Stimulated activated effector memory CD8-positive, alpha-beta T cell treated with anti-CD3 and anti-CD28 coated beads, Interleukin-12 subunit alpha, Interleukin-12 subunit beta, amount 100 ng/mL, for 72 hours (primary cell): ENCODE measurements at regions not wholly inside any gene's neighbourhood (a gene's known extent, or its start where the extent isn't known, plus 50 kb on each side); places are given as distances from the start of the nearest gene placed in this dataset.

ENCODE experiments used
- ATAC-seq: fragments of 150-1000 bp; cut with Tn5 transposase; 2 replicates; pipeline ENCODE4 v1.10.0; 2021
- DNase-seq, 2 donors: peaks; one replicate each; pipeline ENCODE4 v3.0.0; 2021 to 2022; ENCODE audit warnings: low spot score in 2 of 2
- H3K27ac Mint-ChIP-seq: one replicate; pipeline ENCODE4 v1.8.0; 2022; ENCODE audit warnings: mild to moderate bottlenecking, mixed read lengths
- H3K36me3 Mint-ChIP-seq: one replicate; pipeline ENCODE4 v1.8.0; 2022; ENCODE audit warnings: mild to moderate bottlenecking, mixed read lengths
- H3K4me1 Mint-ChIP-seq: one replicate; pipeline ENCODE4 v1.8.0; 2022; ENCODE audit warnings: mixed read lengths
- H3K4me3 Mint-ChIP-seq: one replicate; pipeline ENCODE4 v1.8.0; 2022; ENCODE audit warnings: mild to moderate bottlenecking, mixed read lengths
- H3K9me3 Mint-ChIP-seq: one replicate; pipeline ENCODE4 v1.8.0; 2022; ENCODE audit warnings: mixed read lengths

GRCh38 chr20:11329271-11329670 lies 588.4 kb upstream of the BTBD3 start:
- Mint-ChIP-seq H3K27ac (no peak overlapping the region), H3K4me3 (no peak overlapping the region), H3K36me3 (no peaks in the 10 kb centered on the region), H3K4me1 (no peaks in the 10 kb centered on the region), H3K9me3 (peaks cover 7% of the 10 kb centered on the region)
- DNase-seq: no peak
- ATAC-seq: no peak

- no peak overlapping the region for H3K27ac Mint-ChIP-seq
- peaks cover 7% of the 10 kb centered on the region for H3K9me3 Mint-ChIP-seq
- no peak overlapping the region for H3K4me3 Mint-ChIP-seq
- DNase-seq (no peak), ATAC-seq (no peak)
- no peaks in the 10 kb centered on the region for H3K4me1 Mint-ChIP-seq
- H3K36me3 Mint-ChIP-seq: no peaks in the 10 kb centered on the region
These were observed 586.6 kb upstream of the BTBD3 start for GRCh38 chr20:11331096-11331495.

- Mint-ChIP-seq H3K9me3 (peaks cover 7% of the 10 kb centered on the region), H3K4me1 (no peaks in the 10 kb centered on the region), H3K4me3 (no peak overlapping the region), H3K36me3 (no peaks in the 10 kb centered on the region), H3K27ac (no peak overlapping the region)
- ATAC-seq (no peak), DNase-seq (no peak)
These were observed 585.3 kb upstream of the BTBD3 start for GRCh38 chr20:11332381-11332780.

DNA sequence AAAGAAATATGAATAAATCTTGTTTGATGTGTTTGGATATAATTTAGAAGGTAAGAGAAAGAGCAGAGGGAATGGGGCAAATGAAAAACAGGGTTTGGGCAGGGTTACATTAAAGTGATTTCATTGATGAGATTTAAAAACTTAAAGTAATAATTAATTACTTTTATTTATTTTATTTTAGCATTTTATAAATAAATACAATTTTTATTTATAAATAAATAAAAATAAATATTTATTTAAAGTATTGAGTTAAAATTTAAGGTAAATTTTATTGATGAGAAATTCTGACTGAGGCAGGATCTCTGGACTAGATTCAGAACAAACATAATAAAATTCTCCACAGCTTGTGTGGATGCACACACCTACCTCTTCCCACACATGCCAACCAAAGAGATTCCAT lies 584.1 kb upstream of the BTBD3 start:
- Mint-ChIP-seq H3K4me3 (no peak overlapping the region), H3K27ac (no peak overlapping the region), H3K9me3 (peaks cover 9% of the 10 kb centered on the region), H3K36me3 (no peaks in the 10 kb centered on the region), H3K4me1 (no peaks in the 10 kb centered on the region)
- ATAC-seq (no peak), DNase-seq (no peak)

GRCh38 chr20:11337361-11338130 lies 580.1 kb upstream of the BTBD3 start:
- no peaks in the 10 kb centered on the region for H3K4me1 Mint-ChIP-seq
- no peak for ATAC-seq
- peaks cover 14% of the 10 kb centered on the region for H3K9me3 Mint-ChIP-seq
- no peak overlapping the region for H3K27ac Mint-ChIP-seq
- DNase-seq: no peak
- no peaks in the 10 kb centered on the region for H3K36me3 Mint-ChIP-seq
- no peak overlapping the region for H3K4me3 Mint-ChIP-seq

DNA sequence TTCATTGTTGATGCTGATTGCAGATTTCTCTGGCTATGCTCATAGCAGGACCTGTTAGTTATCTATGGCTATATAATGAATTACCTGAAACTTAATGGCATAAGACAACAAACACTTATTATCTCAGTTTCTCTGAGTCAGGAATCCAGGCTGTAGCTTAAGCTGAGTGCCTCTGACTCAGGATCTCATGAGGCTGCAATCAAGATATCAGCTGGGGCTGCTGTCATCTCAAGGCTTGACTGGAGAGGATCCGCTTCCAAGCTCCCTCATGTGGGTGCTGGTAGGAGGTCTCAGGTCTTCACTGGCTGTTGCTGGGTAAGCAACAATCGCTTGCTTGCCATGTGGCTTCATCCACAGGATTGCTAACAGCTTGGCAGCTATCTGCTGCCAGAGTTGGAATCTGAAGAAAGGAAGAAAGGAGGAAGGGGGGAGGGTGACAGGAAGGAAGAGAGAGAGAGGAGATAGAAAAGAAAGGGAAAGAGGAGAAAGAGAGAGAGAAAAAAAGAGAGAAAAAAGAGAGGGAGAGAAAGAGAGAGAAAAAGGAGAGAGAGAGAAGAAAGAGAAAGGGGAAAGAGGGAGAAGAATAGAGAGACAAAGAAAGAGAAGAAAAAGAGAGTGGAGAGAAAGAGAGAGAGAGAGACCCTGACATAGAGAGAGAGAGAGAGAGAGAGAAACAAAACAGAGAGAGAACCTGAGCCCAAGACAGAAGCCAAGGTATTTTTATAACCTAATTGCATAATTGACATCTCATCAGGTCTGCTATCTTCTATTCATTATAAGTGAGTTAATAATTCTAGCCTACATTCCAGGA lies 579.0 kb upstream of the BTBD3 start:
- H3K9me3 Mint-ChIP-seq: peaks cover 16% of the 10 kb centered on the region
- no peak for ATAC-seq
- H3K4me1 Mint-ChIP-seq: no peaks in the 10 kb centered on the region
- no peaks in the 10 kb centered on the region for H3K36me3 Mint-ChIP-seq
- no peak for DNase-seq
- H3K27ac Mint-ChIP-seq: no peak overlapping the region
- H3K4me3 Mint-ChIP-seq: no peak overlapping the region

DNA sequence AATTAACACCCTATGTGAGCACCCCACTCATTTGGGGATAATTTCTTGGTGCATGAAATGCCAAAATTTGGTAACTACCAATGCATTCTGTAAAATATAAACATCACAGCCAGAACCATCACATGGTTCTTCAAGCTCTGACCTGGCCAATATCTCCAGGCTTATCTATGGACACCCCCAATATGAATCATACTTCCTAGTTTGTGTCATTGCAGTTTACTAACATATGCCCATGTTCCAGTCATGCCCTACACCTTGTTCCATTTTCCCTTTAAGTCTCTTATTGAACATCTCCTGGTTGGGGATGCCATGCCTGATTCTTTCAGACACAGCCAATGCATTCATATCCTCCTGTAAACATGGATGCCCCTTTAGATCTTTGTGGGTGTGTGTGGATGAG lies 572.8 kb upstream of the BTBD3 start:
- no peak overlapping the region for H3K4me3 Mint-ChIP-seq
- H3K27ac Mint-ChIP-seq: no peak overlapping the region
- ATAC-seq: no peak
- peaks cover 12% of the 10 kb centered on the region for H3K9me3 Mint-ChIP-seq
- H3K4me1 Mint-ChIP-seq: no peaks in the 10 kb centered on the region
- no peak for DNase-seq
- no peaks in the 10 kb centered on the region for H3K36me3 Mint-ChIP-seq

DNA sequence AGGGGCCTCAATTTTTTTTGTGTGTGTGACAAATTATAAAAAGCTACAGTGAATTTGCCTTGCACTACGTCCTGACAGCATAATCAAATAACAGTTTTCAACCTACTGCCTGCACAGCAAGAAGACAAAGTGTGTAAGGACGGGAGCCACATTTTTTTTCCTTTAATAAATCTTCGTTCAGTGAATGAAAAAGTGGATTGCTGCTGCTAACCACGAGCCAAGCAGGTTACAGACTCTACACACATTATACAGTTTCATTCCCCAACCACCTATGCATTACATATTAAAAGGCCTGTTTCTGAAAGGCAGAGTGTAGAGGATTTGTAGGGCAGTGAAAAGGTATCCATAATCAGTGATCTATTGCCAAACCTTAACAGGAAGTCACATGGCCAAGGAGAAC lies 570.0 kb upstream of the BTBD3 start:
- no peaks in the 10 kb centered on the region for H3K4me1 Mint-ChIP-seq
- H3K27ac Mint-ChIP-seq: no peak overlapping the region
- peaks cover 10% of the 10 kb centered on the region for H3K9me3 Mint-ChIP-seq
- no peaks in the 10 kb centered on the region for H3K36me3 Mint-ChIP-seq
- H3K4me3 Mint-ChIP-seq: no peak overlapping the region
- ATAC-seq (no peak), DNase-seq (no peak)

DNA sequence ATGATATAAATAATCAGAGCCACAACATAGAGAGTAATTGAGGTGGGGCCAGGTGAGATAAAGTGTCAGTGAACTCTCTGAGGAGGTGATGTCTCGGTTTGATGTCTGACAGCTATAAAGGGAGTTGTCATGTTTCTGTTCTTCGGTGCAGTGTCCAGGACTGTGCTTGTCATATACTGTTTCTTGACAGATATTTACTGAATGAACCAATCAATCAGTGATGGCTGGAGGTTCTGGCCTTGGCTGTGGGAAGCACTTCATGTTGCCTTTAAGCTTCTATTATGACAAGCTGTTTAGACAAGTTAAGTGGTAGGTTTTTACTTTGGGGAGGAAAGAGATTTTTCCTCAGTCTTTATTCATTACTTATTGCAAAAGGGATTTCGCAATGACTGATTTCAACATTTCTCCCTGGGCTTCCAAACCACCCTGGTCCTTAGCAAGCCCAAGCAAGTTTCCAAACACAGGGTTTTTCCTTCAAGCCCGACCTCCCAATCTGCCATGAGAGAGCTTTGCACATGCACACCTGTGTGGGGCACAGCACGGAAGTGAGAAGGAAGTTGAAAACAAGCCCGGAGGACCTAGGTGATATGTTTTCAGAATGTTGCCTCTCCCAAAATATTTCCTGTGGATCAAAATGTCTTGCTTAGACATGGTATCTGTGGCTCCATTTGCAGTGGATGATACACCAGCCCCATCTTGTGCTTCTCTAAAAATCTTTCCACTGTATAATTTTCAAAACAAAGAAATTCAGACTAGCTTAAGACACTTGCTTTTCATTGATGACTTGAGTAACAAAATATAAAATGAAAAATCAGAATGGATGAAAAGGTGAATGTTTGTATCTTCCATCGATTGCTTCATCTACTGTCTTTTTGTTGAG lies 567.3 kb upstream of the BTBD3 start:
- ATAC-seq: no peak
- Mint-ChIP-seq H3K4me1 (no peaks in the 10 kb centered on the region), H3K9me3 (peaks cover 10% of the 10 kb centered on the region), H3K36me3 (no peaks in the 10 kb centered on the region), H3K4me3 (no peak overlapping the region), H3K27ac (no peak overlapping the region)
- DNase-seq: no peak

- DNase-seq (no peak), ATAC-seq (no peak)
- H3K4me3 Mint-ChIP-seq: no peak overlapping the region
- H3K36me3 Mint-ChIP-seq: no peaks in the 10 kb centered on the region
- H3K4me1 Mint-ChIP-seq: no peaks in the 10 kb centered on the region
- peaks cover 10% of the 10 kb centered on the region for H3K9me3 Mint-ChIP-seq
- H3K27ac Mint-ChIP-seq: no peak overlapping the region
These were observed 565.7 kb upstream of the BTBD3 start for GRCh38 chr20:11352041-11352440.

DNA sequence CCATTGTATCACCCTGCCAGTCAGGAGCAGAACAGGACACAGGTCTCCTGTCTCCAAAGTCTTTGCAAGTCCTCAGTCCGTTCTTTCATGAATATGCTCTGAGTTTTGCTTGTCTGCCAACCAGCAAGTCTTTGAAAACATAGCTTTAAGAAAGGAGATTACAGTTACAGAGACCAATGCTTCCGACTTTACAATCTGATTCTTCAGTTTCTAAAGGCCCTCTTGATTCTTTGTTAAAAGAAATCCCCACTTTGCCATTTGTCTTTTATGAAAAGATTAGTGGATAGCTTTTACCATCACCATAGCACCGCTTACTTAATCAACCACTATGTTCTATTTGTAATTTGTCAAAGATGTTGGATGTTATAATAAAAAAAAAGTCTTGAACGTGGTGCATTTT lies 562.8 kb upstream of the BTBD3 start:
- peaks cover 6% of the 10 kb centered on the region for H3K9me3 Mint-ChIP-seq
- H3K36me3 Mint-ChIP-seq: no peaks in the 10 kb centered on the region
- DNase-seq: no peak
- H3K4me3 Mint-ChIP-seq: no peak overlapping the region
- no peak for ATAC-seq
- H3K27ac Mint-ChIP-seq: no peak overlapping the region
- no peaks in the 10 kb centered on the region for H3K4me1 Mint-ChIP-seq

GRCh38 chr20:11355345-11355744 lies 562.3 kb upstream of the BTBD3 start:
- H3K4me1 Mint-ChIP-seq: no peaks in the 10 kb centered on the region
- DNase-seq (no peak), ATAC-seq (no peak)
- peaks cover 6% of the 10 kb centered on the region for H3K9me3 Mint-ChIP-seq
- H3K4me3 Mint-ChIP-seq: no peak overlapping the region
- H3K27ac Mint-ChIP-seq: no peak overlapping the region
- H3K36me3 Mint-ChIP-seq: no peaks in the 10 kb centered on the region

GRCh38 chr20:11356061-11356460 lies 561.6 kb upstream of the BTBD3 start:
- peaks cover 4% of the 10 kb centered on the region for H3K9me3 Mint-ChIP-seq
- ATAC-seq: no peak

DNA sequence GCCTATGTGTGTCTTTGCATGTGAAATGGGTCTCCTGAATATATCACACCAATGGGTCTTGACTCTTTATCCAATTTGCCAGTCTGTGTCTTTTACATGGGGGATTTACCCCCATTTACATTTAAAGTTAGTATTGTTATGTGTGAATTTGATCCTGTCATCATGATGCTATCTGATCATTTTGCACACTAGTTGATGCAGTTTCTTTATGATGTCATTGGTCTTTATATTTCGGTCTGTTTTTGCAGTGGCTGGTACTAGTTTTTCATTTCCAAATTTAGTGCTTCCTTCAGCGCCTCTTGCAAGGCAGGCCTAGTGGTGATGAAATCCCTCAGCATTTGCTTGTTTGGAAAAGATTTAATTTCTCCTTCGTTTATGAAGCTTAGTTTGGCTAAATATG lies 555.2 kb upstream of the BTBD3 start:
- ATAC-seq (no peak), DNase-seq (no peak)
- no peaks in the 10 kb centered on the region for H3K4me1 Mint-ChIP-seq
- H3K4me3 Mint-ChIP-seq: no peak overlapping the region
- H3K36me3 Mint-ChIP-seq: no peaks in the 10 kb centered on the region
- peaks cover 13% of the 10 kb centered on the region for H3K9me3 Mint-ChIP-seq
- H3K27ac Mint-ChIP-seq: no peak overlapping the region

More at GRCh38 chr20:11356061-11356460, 561.6 kb upstream of the BTBD3 start:
- H3K4me3 Mint-ChIP-seq: no peak overlapping the region
- no peak overlapping the region for H3K27ac Mint-ChIP-seq
- no peaks in the 10 kb centered on the region for H3K36me3 Mint-ChIP-seq
- no peak for DNase-seq
- H3K4me1 Mint-ChIP-seq: no peaks in the 10 kb centered on the region

DNA sequence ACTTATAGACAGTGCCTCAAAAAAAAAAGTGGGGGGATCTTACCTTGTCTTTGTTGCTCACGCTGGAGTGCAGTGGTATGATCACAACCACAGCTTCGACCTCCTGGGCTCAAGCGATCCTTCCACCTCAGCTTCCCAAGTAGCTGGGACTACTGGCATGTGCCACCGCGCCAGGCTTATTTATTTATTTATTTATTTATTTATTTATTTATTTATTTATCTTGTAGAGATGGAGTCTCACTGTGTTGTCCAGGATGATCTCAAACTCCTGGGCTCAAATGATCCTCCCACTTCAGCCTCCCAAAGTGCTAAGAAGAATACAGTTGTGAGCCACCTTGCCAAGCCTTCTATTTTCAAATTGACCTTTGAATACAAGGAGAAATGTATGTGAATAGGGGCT lies 553.0 kb upstream of the BTBD3 start:
- H3K4me1 Mint-ChIP-seq: no peaks in the 10 kb centered on the region
- DNase-seq (no peak), ATAC-seq (no peak)
- no peak overlapping the region for H3K4me3 Mint-ChIP-seq
- H3K27ac Mint-ChIP-seq: no peak overlapping the region
- peaks cover 20% of the 10 kb centered on the region for H3K9me3 Mint-ChIP-seq
- H3K36me3 Mint-ChIP-seq: no peaks in the 10 kb centered on the region
